ENCODE measurements at regions not wholly inside any gene's neighbourhood (a gene's known extent, or its start where the extent isn't known, plus 50 kb on each side); places are given as distances from the start of the nearest gene placed in this dataset.

DNA sequence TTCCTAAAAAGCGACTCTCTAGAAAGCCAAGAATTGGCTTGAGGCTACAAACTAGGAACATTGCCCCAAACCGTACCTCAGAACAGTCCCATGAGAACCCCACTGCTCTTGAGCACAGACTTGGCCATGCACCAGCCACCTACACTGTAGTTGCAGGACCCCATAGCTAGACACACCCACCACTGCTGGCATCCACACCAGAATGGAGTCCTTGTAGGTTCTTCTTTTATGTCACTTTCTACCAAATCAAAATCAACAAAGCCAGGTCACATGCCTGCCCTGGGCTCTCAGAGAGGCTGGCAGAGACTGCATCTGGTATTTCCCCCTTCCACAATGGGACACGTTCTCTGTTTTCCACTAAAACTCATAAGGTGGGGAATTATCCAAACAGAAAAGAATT, 290.5 kb downstream of the SHOX2 start:
- no peak for DNase-seq (ENCODE audit: low read depth in 1 of 2, low spot score in 1 of 2)
- TF ChIP-seq POLR2AphosphoS5 (IDR thresholded peaks at IDR 0.05; ENCODE audit: low read depth) (no peak), SPI1 (IDR thresholded peaks at IDR 0.05; ENCODE audit: borderline replicate concordance, low read depth) (no peak)
- TF ChIP-seq, protein P1, sequence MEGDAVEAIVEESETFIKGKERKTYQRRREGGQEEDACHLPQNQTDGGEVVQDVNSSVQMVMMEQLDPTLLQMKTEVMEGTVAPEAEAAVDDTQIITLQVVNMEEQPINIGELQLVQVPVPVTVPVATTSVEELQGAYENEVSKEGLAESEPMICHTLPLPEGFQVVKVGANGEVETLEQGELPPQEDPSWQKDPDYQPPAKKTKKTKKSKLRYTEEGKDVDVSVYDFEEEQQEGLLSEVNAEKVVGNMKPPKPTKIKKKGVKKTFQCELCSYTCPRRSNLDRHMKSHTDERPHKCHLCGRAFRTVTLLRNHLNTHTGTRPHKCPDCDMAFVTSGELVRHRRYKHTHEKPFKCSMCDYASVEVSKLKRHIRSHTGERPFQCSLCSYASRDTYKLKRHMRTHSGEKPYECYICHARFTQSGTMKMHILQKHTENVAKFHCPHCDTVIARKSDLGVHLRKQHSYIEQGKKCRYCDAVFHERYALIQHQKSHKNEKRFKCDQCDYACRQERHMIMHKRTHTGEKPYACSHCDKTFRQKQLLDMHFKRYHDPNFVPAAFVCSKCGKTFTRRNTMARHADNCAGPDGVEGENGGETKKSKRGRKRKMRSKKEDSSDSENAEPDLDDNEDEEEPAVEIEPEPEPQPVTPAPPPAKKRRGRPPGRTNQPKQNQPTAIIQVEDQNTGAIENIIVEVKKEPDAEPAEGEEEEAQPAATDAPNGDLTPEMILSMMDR (IDR thresholded peaks at IDR 0.05; ENCODE audit: insufficient read depth, low read length) = no peak

DNA sequence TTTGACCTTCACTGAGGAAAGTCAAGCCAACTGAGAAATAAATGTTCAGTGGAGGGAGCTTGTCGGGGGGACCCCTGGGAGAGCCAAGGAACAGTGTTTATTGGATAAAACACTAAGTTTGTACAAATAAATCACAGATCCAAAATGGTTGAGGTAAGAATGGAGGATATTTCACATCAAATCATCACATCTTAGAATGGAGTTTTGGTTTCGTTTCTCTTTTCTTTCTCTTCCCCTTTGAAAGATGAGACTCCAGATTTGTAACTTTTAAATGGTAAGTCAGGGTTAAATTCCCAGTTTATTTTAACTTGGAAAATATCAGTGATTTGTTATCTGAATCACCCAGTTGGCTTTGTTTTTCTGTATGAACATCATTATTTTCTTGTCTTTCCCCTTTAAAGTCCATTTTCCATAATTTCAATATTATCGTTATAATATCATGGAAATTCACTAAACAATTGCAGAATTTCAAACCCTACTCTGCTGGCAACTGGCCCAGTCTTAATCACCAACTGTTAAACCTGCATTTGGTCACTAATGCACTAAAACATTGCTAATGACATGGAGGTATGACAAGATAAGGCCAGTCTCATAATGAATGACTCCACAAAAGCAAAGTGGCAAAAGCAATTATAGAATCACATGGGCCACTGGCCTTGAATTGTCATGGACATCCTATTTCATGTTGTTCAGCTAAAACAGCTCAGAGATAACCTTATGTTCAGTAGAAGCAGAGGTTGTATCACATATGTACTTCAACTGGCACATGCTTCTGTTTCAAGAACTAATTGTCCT, 295.1 kb downstream of the SHOX2 start:
- TF ChIP-seq, protein P1 (IDR thresholded peaks at IDR 0.05; ENCODE audit: insufficient read depth, low read length) = no peak
- TF ChIP-seq, protein P2, sequence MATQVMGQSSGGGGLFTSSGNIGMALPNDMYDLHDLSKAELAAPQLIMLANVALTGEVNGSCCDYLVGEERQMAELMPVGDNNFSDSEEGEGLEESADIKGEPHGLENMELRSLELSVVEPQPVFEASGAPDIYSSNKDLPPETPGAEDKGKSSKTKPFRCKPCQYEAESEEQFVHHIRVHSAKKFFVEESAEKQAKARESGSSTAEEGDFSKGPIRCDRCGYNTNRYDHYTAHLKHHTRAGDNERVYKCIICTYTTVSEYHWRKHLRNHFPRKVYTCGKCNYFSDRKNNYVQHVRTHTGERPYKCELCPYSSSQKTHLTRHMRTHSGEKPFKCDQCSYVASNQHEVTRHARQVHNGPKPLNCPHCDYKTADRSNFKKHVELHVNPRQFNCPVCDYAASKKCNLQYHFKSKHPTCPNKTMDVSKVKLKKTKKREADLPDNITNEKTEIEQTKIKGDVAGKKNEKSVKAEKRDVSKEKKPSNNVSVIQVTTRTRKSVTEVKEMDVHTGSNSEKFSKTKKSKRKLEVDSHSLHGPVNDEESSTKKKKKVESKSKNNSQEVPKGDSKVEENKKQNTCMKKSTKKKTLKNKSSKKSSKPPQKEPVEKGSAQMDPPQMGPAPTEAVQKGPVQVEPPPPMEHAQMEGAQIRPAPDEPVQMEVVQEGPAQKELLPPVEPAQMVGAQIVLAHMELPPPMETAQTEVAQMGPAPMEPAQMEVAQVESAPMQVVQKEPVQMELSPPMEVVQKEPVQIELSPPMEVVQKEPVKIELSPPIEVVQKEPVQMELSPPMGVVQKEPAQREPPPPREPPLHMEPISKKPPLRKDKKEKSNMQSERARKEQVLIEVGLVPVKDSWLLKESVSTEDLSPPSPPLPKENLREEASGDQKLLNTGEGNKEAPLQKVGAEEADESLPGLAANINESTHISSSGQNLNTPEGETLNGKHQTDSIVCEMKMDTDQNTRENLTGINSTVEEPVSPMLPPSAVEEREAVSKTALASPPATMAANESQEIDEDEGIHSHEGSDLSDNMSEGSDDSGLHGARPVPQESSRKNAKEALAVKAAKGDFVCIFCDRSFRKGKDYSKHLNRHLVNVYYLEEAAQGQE (IDR thresholded peaks at IDR 0.05; ENCODE audit: insufficient replicate concordance, low read depth) = no peak
- TF ChIP-seq POLR2AphosphoS5 (IDR thresholded peaks at IDR 0.05; ENCODE audit: low read depth) (no peak), GABPA (IDR thresholded peaks at IDR 0.05; ENCODE audit: low read depth) (no peak), SPI1 (IDR thresholded peaks at IDR 0.05; ENCODE audit: borderline replicate concordance, low read depth) (no peak)
- DNase-seq (ENCODE audit: low read depth in 1 of 2, low spot score in 1 of 2) = no peak
- Histone ChIP-seq H3K4me3 (replicated peaks; ENCODE audit: insufficient read depth, low read length) (no peak overlapping the region), H3K27me3 (ENCODE audit: insufficient read depth, poor library complexity, severe bottlenecking) (peaks cover 1% of the 10 kb centered on the region), H3K27ac (replicated peaks) (no peak overlapping the region)

More for the DNA sequence above, 290.5 kb downstream of the SHOX2 start:
- Histone ChIP-seq H3K4me3 (replicated peaks; ENCODE audit: insufficient read depth, low read length) (no peak overlapping the region), H3K27me3 (ENCODE audit: insufficient read depth, poor library complexity, severe bottlenecking) (no peaks in the 10 kb centered on the region), H3K27ac (replicated peaks) (no peak overlapping the region)

DNA sequence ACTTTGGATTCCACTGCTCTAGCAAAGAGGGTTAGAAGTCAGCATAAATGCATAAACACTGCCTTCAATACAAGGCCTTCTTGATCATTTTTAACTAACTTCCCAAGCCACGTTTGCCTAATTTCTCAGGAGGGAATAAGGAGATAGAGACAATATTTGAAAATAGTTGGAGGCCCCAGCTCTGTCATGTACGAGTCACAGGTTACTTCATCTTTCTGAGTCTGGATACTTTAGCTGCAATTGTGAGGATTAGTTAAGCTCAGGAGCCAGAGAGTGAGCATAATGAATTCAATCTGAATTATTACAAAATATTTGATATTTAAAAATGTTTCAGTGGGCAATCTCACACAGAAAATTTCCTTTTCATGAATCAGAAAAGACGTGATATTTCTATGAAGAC, 298.9 kb downstream of the SHOX2 start:
- H3K27me3 ChIP-seq (ENCODE audit: insufficient read depth, poor library complexity, severe bottlenecking) = peaks cover 2% of the 10 kb centered on the region
- no peak for DNase-seq (ENCODE audit: low read depth in 1 of 2, low spot score in 1 of 2)
- H3K27ac ChIP-seq (replicated peaks) = no peak overlapping the region
- no peak for TF ChIP-seq SPI1 (IDR thresholded peaks at IDR 0.05; ENCODE audit: borderline replicate concordance, low read depth)
- TF ChIP-seq, protein P2 (IDR thresholded peaks at IDR 0.05; ENCODE audit: insufficient replicate concordance, low read depth) = no peak
- no peak for TF ChIP-seq GABPA (IDR thresholded peaks at IDR 0.05; ENCODE audit: low read depth)
- TF ChIP-seq, protein P1 (IDR thresholded peaks at IDR 0.05; ENCODE audit: insufficient read depth, low read length) = no peak
- no peak for TF ChIP-seq POLR2AphosphoS5 (IDR thresholded peaks at IDR 0.05; ENCODE audit: low read depth)
- no peak overlapping the region for H3K4me3 ChIP-seq (replicated peaks; ENCODE audit: insufficient read depth, low read length)

Data from HL-60 (cell line).